Thyroid gland (tissue), 4 donors: ENCODE measurements at regions not wholly inside any gene's neighbourhood (a gene's known extent, or its start where the extent isn't known, plus 50 kb on each side); places are given as distances from the start of the nearest gene placed in this dataset.
"Not testable (repeated sequence)": the region's sequence is repeated elsewhere in the genome, so short reads cannot be mapped to it uniquely, and the experiment has no call there.

Source experiments
- DNase-seq, 2 donors: peaks; one replicate each; pipeline ENCODE4 v3.0.0-alpha.2; 2019
- H3K27ac ChIP-seq, 3 donors: fragments of 200-600 bp; sonication (generic); 1 replicate in 2 of 3; 2 replicates in 1 of 3; pipeline ENCODE4 v1.5.1; 2016 to 2019; ENCODE audit warnings: mild to moderate bottlenecking in 1 of 3, moderate library complexity in 1 of 3
- H3K27me3 ChIP-seq: fragments of 200-600 bp; sonication (generic); one replicate; pipeline ENCODE4 v1.5.1; 2019
- H3K36me3 ChIP-seq, 2 donors: fragments of 200-600 bp; sonication (generic); one replicate each; pipeline ENCODE4 v1.5.1; 2016 to 2019
- H3K4me1 ChIP-seq, 2 donors: fragments of 200-600 bp; sonication (generic); one replicate each; pipeline ENCODE4 v1.5.1; 2017 to 2019
- H3K4me3 ChIP-seq, 3 donors: fragments of 200-600 bp; sonication (generic); replicated peaks in 1 of 3; 1 replicate in 2 of 3; 2 replicates in 1 of 3; pipeline ENCODE4 v1.5.1; 2016; ENCODE audit warnings: mild to moderate bottlenecking in 1 of 3
- H3K9me3 ChIP-seq: fragments of 200-600 bp; sonication (generic); one replicate; pipeline ENCODE4 v1.5.1; 2017
- CTCF ChIP-seq, 6 experiments: fragments of 200-600 bp in 3 of 6; fragments of 450-650 bp in 3 of 6; sonication (generic) in 3 of 6; IDR thresholded peaks; one replicate each; pipeline ENCODE4 v1.5.1; 2016 to 2019; ENCODE audit warnings: antibody characterized with exemption in 6 of 6, mild to moderate bottlenecking in 2 of 6, inconsistent platforms in 1 of 6, moderate library complexity in 1 of 6
- POLR2A ChIP-seq, 2 donors: fragments of 450-650 bp; IDR thresholded peaks; one replicate each; pipeline ENCODE4 v1.6.1; 2017; ENCODE audit warnings: antibody characterized with exemption in 2 of 2, mild to moderate bottlenecking in 2 of 2, moderate library complexity in 1 of 2
- WGBS, 2 donors: methylation state at CpG; one replicate each; pipeline ENCODE4 v1.1.5; 2017; 5-methylcytosine and 5-hydroxymethylcytosine counted together
- intact Hi-C: fragments of 100-400 bp; cut with DNase I; formaldehyde crosslinking; loops from one replicate; pipeline ENCODE4 v1.15.1; 2023

- intact Hi-C loops: no loop called here
- 52 to 63% methylated on average over 1 of the region's 1 CpG for WGBS, 2 donors
- H3K27ac ChIP-seq: no peak overlapping the region
- no peaks in the 10 kb centered on the region for H3K36me3 ChIP-seq
- H3K4me1 ChIP-seq: no peaks in the 10 kb centered on the region
- H3K4me3 ChIP-seq: no peak overlapping the region
- no peaks in the 10 kb centered on the region for H3K27me3 ChIP-seq
- H3K9me3 ChIP-seq: no peaks in the 10 kb centered on the region
- no peak for DNase-seq
- TF ChIP-seq CTCF (IDR thresholded peaks at IDR 0.05) (no peak), POLR2A (IDR thresholded peaks at IDR 0.05) (no peak)
Measured at GRCh38 chr1:173304529-173305227, 97.5 kb upstream of the TNFSF4 start.

GRCh38 chr1:173307845-173308244, 100.7 kb upstream of the TNFSF4 start:
- WGBS, 2 donors: 84 to 89% methylated on average over 1 of the region's 1 CpG
- no peaks in the 10 kb centered on the region for H3K9me3 ChIP-seq
- no peaks in the 10 kb centered on the region for H3K36me3 ChIP-seq
- H3K27me3 ChIP-seq: no peaks in the 10 kb centered on the region
- no peak for DNase-seq
- H3K4me3 ChIP-seq: no peak overlapping the region
- no peaks in the 10 kb centered on the region for H3K4me1 ChIP-seq
- no peak overlapping the region for H3K27ac ChIP-seq
- no peak for TF ChIP-seq CTCF (IDR thresholded peaks at IDR 0.05)
- TF ChIP-seq POLR2A (IDR thresholded peaks at IDR 0.05): no peak
- intact Hi-C loops: no loop called here

- DNase-seq: no peak
- TF ChIP-seq CTCF (IDR thresholded peaks at IDR 0.05): no peak
- no peaks in the 10 kb centered on the region for H3K27me3 ChIP-seq
- H3K36me3 ChIP-seq: no peaks in the 10 kb centered on the region
- intact Hi-C loops: no loop called here
- H3K9me3 ChIP-seq: no peaks in the 10 kb centered on the region
- no peak overlapping the region for H3K27ac ChIP-seq
- no peaks in the 10 kb centered on the region for H3K4me1 ChIP-seq
- H3K4me3 ChIP-seq: no peak overlapping the region
- 87 to 88% methylated on average over 1 of the region's 1 CpG for WGBS, 2 donors
Measured at GRCh38 chr1:173314656-173315055, 107.5 kb upstream of the TNFSF4 start.

- no peak overlapping the region for H3K27ac ChIP-seq
- H3K4me1 ChIP-seq: no peaks in the 10 kb centered on the region
- H3K4me3 ChIP-seq: no peak overlapping the region
- no peak for DNase-seq
- 82 to 87% methylated on average over 3 of the region's 3 CpGs for WGBS, 2 donors
- no peaks in the 10 kb centered on the region for H3K9me3 ChIP-seq
- TF ChIP-seq POLR2A (IDR thresholded peaks at IDR 0.05) (no peak), CTCF (IDR thresholded peaks at IDR 0.05) (no peak)
- H3K36me3 ChIP-seq: no peaks in the 10 kb centered on the region
- intact Hi-C loops: no loop called here
- no peaks in the 10 kb centered on the region for H3K27me3 ChIP-seq
Measured at GRCh38 chr1:173315296-173315695, 108.2 kb upstream of the TNFSF4 start.

- intact Hi-C loops: no loop called here
- WGBS, 2 donors: 88 to 93% methylated on average over 2 of the region's 2 CpGs
- H3K27ac ChIP-seq: no peak overlapping the region
- no peak for DNase-seq
- no peaks in the 10 kb centered on the region for H3K9me3 ChIP-seq
- H3K4me1 ChIP-seq: no peaks in the 10 kb centered on the region
- no peaks in the 10 kb centered on the region for H3K36me3 ChIP-seq
- no peaks in the 10 kb centered on the region for H3K27me3 ChIP-seq
- TF ChIP-seq POLR2A (IDR thresholded peaks at IDR 0.05) (no peak), CTCF (IDR thresholded peaks at IDR 0.05) (no peak)
- H3K4me3 ChIP-seq: no peak overlapping the region
Measured at GRCh38 chr1:173318788-173319187, 111.7 kb upstream of the TNFSF4 start.

- not testable (repeated sequence) for H3K4me3 ChIP-seq, H3K27me3 ChIP-seq
- 94 to 97% methylated on average over 2 of the region's 2 CpGs for WGBS, 2 donors
Measured at GRCh38 chr1:173324352-173324751, 117.2 kb upstream of the TNFSF4 start.

GRCh38 chr1:173327987-173328386, 120.9 kb upstream of the TNFSF4 start:
- WGBS, 2 donors: 86 to 89% methylated on average over 3 of the region's 3 CpGs
- H3K36me3 ChIP-seq, H3K4me3 ChIP-seq, H3K4me1 ChIP-seq, intact Hi-C loops, H3K27me3 ChIP-seq, H3K27ac ChIP-seq, H3K9me3 ChIP-seq, DNase-seq: not testable (repeated sequence)

More at GRCh38 chr1:173324352-173324751, 117.2 kb upstream of the TNFSF4 start:
- H3K9me3 ChIP-seq, H3K36me3 ChIP-seq, H3K4me1 ChIP-seq, DNase-seq, H3K27ac ChIP-seq, intact Hi-C loops: not testable (repeated sequence)
